NCI-H774 (cell line): ENCODE measurements at regions not wholly inside any gene's neighbourhood (a gene's known extent, or its start where the extent isn't known, plus 50 kb on each side); places are given as distances from the start of the nearest gene placed in this dataset.

Source experiments
- DNase-seq: peaks from one replicate; lab custom pipeline; 2025; lab: John Stamatoyannopoulos, UW

DNA sequence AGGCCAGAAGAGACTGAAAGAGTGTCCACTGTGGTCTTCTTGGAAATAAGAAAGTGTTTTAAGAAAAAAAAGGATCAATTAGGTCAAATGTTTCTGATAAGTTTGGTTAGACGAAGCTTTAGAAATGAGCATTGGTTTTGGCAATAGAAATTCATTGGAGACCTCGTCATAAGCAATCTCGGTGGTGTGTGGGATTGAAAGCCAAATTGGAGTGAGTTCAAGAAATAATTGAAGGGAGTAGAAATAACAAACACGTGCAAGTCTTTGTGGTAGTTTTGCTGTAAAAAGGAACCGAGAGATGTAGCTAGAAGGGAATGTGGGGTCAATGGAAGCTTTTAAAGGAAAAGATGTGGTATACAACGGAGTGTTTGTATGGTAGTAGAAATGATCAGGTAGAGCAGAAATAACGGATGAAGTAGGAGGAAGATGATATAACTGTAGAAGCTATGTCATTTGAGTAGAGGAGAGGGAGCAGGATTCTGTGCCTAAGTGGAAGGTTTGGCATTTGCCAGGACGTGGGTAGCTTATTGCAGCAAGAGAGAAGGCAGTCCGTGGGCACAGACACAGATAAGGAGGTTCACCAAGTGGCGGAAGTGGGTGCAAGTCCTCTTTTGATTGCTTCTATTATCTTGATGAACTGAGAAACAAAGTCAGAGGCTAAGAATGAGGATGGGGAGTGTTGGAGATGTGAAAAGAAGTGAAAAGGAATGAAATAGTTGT is 146.2 kb downstream of the DACT1 start:
- no peak for DNase-seq

DNA sequence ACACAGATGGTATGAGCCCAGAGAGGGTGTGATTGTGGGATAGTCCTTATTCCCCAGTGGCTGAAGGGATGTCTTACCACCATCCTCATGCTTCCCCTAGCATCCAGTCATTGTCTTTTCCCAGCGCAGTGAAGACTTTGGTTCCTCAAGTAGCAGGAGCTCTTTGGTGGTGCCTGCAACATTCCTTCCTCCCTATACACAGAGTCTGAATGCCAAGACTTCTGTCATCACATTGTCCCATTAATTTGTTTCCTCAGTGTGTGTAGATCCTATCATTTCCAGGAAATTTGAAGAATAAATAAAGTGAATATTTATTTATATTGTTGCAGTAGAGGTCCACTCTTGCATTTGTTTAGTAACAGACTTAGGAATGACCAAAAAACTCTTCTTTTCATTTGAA is 147.2 kb downstream of the DACT1 start:
- no peak for DNase-seq

DNA sequence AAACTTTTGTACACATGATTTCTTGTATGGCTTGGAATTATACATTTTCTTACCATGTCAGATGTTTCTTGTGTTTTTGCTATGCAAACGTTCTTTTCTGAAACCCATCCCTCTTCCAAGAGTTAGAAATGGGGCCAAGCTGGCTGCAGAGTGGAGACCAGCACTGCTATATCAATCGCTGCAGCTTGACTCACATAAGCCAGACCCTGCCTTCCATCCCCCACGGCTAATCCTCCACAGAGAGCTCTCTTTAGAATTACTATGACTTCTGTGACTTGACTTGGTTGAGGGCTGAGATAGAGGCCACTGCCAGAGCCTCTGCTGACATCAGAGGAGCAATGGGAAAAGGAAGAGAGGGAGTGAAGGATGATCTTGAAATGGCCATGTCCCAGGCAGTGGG is 147.9 kb downstream of the DACT1 start:
- no peak for DNase-seq

DNA sequence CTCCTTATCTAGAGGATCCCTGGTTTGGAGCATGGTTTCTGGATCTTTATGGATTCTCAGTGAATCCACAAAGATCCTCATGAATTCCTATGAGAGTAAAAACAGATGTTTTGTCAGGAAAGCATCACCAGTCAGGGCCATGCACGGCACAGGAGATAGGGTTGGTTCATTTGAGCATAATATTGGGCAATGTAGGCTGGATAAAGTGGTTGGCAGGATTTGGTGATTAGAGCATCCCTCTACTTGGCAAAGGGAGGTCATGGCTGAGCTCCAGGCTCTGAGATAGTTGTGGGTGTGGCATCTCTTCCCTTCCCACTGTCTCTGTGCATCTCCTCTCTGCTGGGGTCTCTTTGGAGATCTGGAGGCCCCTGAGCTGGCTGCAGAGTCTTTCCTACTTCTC is 149.8 kb downstream of the DACT1 start:
- DNase-seq, result no peak

DNA sequence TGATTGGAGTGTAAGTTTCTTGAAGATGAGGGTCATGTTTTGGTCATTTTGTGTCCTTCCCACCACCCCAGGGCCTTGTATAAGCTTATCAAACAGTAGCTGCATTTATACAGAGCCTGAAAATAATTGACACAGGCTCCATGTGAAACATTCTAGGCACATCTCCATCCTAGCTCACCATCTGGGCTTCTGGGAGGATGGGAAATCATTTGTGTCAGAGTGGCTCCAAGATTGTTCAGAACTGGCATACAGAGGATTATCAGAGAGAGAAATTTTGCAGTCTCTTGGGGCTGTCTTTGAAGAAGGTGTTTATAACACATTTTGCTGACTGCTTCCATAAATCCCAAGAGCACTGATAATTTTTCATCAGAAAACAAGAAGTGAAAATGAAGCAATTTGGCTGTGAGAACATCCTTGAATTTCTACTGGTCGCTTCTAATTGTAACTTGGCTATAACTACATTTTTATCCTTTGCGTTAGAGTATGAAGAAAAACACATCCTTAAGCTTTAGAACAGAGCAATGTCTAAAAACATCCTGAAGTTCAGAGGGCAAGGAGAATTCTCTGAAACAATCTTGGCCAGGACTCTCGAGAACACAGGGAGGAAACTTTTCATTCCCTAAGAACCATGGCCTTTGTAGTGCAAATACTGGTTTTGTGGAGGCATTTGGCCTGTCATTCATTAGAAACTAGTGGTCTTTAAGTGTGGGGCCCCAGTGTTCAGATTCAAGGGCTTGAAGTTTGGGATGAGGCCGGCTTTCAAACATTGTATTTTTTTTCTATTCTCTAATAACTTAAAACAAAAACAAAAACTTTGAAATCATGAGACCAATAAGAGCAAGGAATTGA is 151.1 kb downstream of the DACT1 start:
- DNase-seq, result no peak

DNA sequence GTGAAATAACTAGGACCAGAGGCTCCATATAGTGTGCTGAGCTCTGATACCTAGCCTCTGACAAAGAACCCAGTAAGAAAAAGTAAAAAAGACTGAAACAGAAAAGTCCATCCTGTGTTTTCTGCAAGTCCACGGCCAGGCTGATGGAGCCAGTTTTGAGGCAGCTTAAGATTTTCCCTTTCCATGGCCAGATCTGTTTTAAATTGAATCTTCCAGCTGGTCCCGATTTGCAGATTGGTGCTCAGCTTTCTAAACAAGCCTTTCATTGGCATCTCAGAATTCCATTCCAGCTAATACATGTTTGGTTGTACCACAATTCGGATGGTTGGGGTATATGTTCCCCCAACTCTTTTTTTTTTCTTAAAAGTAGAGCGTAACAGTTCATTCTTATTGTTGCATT is 152.0 kb downstream of the DACT1 start:
- DNase-seq, result no peak

DNA sequence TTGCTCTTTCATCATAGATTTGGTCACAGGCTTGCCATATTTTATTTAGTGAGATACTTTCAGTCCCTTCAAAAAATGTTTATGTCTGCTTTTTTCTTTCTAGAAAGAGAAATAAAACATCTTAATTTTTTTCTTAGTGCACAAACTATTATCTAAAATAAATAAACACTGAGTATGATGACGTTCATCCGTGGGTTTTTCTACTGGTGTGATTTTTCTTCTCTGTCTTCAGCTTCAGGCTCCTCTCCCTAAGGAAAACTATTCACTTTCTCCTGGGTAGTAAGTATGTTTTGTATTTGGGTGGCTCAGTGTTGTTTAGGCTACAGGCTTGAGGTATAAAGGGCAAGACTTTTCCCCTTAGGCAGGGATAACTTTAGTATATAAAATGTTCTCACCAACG is 154.7 kb downstream of the DACT1 start:
- no peak for DNase-seq

DNA sequence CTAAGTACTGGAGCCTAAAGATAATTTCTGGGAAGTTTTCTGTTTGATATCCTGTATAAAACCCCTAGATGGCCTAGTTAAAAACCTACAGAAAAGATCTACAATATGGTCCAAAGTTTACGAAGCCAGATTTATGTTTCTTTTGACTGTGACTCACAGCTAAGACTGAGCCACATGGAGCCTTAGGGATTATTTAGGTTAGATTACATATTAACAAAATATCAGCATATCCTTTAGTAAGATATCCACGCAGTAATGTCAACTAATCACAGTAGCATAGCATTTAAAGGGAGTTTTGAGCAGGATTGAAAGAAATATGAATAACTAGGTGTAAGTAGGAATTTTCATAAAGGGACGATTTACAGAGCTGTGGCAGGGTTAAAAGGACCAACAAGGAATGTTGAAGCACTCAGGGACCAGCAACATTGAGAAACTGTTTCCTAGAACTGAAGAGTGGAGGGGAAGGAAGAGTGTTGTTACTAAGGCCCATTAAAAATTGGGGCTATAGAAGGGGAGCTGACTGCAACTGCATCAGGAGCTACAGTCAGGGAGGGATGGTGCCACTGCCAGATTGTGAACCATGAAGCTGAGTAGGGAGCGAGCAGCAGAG is 155.5 kb downstream of the DACT1 start:
- DNase-seq, result no peak

DNA sequence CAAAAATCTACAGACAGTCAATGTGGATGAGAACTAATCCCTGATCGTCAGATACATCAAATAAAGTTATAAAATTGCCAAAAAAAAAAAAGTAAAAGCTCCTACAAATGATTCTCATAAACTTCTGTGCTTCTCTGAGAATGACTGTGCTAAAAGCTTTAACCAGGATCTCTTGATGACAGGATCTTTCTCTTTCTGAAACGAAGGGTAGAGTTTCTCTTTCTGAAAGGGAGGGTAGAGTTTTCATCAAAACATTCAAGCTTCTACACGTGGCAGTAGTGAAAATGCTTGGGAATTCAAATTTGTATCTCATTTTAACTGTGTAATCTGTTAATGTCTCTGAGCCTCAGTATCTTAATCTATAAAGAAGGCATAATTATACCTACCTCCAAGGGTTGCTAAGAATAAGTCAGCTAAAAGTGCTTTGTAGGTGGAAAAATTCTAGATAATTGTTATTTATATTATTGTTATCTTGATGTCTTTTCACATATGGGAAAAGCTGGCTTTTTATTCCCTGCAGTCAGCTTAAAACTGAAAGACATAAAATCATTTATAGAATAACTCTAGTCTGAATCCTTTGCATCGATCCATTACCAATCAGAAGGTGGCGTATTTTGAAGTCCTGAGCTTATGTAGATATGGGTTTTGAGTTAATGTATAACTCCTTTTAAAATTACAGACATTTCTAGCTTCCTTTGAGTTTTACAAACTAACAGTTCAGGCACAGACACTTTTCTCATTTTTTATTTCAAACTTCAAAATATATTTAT is 157.4 kb downstream of the DACT1 start:
- DNase-seq, result no peak

DNA sequence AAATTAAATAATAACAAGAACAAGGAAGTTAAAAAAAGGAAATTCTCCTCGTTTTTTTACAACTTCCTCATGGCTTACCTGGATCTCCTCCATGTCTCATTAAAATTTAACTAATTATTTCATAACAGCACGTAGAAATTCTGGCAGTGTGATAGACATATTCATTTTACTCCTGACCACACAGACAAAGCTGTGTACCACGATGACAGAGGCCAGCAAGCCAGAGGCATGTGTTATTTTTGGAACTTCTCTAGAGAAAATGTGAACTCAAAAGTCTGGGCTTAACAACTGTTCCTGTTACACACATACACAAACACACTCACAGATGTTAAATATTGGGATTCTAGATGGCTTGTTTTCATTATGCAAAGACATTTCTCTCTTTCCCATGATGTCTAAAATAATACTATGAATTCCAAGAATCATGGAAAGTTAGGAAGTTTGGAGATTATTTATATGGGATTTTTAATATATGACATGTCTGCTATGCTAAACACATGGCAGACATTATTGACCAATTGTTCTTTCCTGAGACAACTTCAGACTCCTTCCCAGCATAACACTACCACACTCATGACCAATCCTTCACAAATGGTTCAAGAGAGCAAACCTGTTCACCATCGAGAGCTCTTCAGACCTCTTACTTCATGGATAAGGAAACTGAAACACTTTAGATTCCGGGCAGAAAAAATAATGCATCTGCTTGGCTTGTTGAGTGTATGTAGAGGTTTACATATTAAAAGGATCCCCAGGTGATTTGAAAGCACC is 158.7 kb downstream of the DACT1 start:
- DNase-seq, result no peak

DNA sequence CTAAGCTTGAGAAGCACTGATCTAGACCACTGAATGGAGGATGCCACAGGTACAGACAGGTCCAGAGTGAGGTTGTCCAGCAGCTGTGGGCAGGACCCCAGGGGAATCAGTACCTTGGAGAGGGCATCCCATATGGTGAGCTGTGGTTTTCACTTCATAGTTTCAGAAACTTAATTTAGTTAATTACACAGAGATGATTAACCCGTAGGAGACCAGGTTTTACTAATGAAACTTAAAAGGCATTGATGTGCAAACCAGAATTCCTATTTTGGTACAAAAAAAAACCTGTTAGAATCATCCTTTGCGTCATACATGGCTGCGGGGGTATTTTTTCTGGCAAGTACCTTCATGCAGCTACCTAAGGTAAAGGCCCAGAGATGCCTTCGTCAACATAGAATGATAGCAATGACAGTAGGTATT is 159.3 kb downstream of the DACT1 start:
- no peak for DNase-seq

DNA sequence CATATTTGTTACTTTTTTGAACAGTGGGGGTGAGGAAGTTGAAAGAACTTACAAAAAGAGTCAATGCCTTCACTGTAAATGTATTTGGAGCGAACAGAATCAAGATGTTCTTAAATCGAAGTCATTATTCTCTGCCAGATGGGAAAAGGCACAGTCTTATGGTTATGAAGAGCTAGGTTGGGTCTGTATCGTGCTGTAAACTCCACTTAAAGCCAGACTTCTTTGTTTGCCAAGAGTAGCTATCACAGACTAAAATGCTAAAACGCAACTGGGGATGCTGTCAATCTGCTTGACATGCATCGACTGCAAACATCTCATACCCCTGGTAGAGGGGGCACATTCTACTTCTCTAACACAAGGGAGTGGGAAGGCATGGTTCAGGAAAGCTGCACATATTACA is 160.4 kb downstream of the DACT1 start:
- DNase-seq, result no peak

DNA sequence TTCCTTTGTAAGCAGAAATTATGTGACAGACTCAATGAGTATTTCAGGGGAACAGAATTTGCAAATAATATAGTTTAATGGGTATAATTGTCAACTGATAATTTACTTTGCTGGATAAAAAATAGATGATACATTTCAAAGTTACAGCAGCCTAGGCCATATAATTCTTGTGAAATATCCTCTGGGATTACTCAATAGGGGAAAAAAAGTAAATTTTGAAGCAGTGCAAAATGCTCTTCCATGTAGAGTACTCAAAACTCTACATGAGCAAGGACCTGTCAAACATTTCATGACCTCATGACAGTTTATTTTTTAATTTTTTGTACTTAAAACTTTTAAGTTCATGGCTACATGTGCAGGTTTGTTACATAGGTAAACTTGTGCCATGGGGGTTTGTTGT is 163.3 kb downstream of the DACT1 start:
- DNase-seq, result no peak

DNA sequence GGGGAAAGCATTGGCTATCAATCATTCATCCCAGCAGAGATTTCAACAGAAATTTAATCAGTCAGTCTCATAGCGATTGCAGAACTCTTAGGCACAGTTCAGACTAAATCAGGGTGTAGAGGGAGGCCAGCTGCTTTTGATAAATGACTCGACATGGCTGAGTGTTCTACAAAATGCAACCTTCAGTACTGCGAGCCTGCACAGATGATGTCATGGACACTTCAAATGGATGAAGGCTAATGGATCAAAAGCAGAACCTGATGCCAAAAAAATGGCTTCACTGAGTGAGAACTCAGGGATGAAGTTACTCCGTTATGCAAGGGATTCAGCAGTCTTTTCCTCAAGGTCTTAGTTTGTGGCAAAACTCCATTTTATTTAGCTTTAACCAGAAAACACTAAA is 167.3 kb downstream of the DACT1 start:
- peak; percentile 33 for DNase-seq

DNA sequence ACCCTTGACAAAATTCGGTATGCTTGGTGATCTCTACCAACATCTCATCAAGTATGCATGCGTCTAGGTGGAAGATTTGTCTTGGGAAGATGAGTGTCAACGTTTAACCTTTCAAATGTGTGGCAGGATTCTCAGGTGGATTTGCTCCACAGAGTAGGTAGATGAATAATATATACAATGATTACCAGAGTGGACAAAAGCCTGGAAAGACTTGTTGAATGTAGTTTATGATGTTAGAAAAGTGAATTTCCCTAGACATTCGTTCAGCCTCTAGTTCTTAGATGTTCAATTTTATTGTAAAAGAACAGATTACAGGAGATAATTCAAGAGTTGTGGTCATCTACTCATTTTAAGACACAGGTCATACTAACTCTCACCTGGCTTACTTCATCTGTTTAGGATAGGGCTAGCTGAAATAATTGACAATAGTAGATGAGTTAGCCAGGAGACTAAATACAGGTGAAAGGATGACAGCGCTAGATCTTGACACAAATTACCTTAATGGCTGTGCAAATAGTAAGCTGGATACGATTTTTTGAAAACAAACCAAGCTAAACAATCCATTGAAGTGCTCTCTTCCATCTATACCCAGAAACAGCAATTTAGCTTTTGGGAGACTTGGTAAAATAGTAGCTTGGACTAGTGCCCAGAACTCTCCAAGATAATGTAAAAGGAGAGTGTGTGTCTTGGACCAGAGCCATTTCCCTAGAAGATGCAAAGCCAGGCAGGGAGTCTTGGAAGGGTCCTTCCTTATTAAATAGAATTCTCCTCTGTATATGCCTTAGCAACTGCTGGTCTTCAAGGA is 168.0 kb downstream of the DACT1 start:
- DNase-seq, result peak; percentile 82

DNA sequence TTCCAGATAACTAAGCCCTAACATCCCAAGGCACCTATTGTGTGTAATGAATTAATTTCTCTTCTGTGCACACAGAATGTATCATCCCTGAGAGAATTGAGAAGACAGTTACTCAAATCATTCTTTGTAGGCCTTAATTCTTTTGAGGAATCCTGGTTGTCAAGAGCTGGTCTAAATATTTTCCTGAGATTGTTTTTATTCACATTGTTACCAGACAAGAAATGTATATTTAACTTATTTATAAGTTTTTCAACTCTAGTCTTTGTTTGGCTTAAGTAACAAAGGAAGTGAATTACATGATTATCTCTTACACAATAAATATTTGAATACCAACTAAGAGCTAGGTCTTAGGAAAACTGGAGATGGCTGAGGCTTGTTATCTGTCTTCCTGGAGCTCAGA is 169.4 kb downstream of the DACT1 start:
- DNase-seq, result no peak

DNA sequence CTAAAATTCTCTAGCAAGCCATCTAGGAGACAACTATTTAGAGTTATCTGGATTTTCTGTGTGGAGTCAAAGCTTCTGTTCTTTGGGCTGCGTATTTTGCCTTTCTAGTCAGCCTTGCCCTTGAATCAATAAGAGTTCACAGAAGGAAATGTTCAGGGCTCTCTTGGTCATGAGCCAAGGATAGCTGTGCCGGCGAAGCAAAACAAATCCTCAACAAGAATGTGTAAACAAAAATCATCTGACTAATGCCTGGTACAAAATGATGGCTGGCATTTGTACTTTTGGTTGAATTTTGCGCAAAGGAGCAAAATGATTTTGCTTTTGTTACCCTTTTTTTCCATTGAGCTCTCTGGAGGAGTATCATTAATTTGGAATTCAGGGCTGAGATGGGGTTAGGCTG is 171.1 kb downstream of the DACT1 start:
- DNase-seq, result peak; percentile 10

DNA sequence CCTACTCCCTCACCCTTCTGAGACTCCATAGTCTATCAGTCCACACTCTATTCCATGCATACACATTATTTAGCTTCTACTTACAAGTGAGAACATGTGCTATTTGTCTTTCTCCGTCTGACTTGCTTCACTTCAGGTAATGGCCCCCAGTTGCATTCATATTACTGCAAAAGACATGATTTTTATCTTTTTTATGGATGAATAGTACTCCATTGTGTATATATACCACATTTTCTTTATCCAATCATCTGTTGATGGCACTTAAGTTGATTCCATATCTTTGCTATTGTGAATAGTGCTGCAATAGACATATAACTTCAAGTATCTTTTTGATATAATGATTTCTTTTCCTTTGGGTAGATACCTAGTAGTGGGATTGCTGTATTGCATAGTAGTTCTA is 171.8 kb downstream of the DACT1 start:
- no peak for DNase-seq

DNA sequence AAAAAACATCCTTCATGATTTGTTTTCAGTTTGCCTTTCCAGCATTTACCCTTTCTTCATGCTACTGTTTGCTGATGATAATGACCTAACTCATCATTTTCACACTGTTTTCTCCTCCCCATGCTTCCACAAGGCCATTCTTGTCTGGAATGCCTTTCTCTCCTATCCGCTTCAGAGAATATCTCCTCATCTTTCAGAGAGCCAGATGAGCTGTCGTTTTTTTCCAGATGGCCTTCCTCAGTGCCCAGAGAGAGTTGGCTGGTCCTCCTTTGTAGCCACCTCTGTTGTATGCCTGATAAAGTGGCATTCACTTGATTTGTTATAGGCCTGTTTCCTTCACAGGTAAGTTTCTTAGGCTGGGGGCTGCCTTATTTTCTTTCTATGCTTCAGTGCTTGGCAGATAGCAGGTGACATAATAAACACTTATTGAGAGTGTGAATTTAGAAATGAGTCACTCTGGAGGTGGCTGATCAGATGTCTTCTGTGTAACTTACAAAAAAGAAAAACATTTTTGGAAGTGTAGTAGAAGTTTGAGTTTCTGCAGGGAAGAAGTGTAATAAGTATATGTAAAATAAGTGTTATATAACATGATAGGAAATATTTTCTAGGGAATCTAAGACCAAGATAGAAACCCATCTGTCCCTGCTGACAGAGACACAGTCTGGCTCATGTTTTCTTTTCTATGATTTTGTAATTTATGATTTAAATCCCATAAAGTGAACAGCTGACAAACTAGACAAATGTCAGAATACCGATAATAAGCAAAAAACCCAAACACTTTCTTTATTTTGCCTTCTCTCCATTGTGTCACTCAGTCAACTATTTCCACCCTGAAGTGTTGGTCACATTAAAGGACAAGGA is 174.5 kb downstream of the DACT1 start:
- DNase-seq, result no peak

DNA sequence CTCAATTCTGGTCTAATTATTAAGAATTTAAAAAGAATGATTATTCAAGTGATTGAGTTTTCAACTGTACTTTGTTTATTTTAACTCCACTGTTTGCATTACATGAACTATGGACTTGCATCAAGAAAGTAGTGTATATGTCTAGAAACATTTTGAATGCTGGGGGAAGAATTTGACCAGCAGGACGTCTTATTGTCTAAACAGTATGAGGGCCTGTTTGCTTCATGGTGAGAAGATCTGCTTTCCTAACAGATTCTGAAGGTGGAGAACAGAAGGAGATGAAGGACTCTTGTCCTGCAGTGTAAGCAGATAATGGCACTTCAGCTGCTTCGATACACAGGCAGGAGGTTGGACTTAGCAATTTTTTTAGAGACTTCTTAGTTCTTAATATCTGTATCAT is 176.0 kb downstream of the DACT1 start:
- DNase-seq, result no peak
